Tibial nerve (tissue), 4 donors: ENCODE measurements at regions not wholly inside any gene's neighbourhood (a gene's known extent, or its start where the extent isn't known, plus 50 kb on each side); places are given as distances from the start of the nearest gene placed in this dataset.
"Not testable (repeated sequence)": the region's sequence is repeated elsewhere in the genome, so short reads cannot be mapped to it uniquely, and the experiment has no call there.

Experiments used
- DNase-seq, 2 donors: peaks; one replicate each; pipeline ENCODE4 v3.0.0-alpha.2; 2019; ENCODE audit warnings: low spot score in 2 of 2
- H3K27ac ChIP-seq, 4 donors: fragments of 200-600 bp; sonication (generic) in 3 of 4; one replicate each; pipeline ENCODE4 v1.5.1; 2017 to 2019; ENCODE audit warnings: mild to moderate bottlenecking in 1 of 4
- H3K27me3 ChIP-seq, 2 donors: fragments of 200-600 bp; sonication (generic) in 1 of 2; one replicate each; pipeline versions ENCODE4 v1.5.1 to v1.6.0; 2017 to 2019
- H3K36me3 ChIP-seq, 3 donors: fragments of 200-600 bp; sonication (generic); one replicate each; pipeline ENCODE4 v1.5.1; 2018 to 2019
- H3K4me1 ChIP-seq, 4 donors: fragments of 200-600 bp; sonication (generic) in 3 of 4; one replicate each; pipeline ENCODE4 v1.5.1; 2017 to 2019
- H3K4me3 ChIP-seq, 4 donors: fragments of 200-600 bp; sonication (generic) in 3 of 4; one replicate each; pipeline ENCODE4 v1.5.1; 2017 to 2019; ENCODE audit warnings: mild to moderate bottlenecking in 1 of 4, moderate library complexity in 1 of 4
- H3K9me3 ChIP-seq, 4 donors: fragments of 200-600 bp; sonication (generic) in 3 of 4; one replicate each; pipeline ENCODE4 v1.5.1; 2017 to 2019
- CTCF ChIP-seq, 5 experiments: fragments of 200-600 bp in 3 of 5; fragments of 450-650 bp in 2 of 5; sonication (generic) in 3 of 5; IDR thresholded peaks; one replicate each; pipeline ENCODE4 v1.5.1; 2016 to 2019; ENCODE audit warnings: antibody characterized with exemption in 5 of 5, mild to moderate bottlenecking in 3 of 5, moderate library complexity in 2 of 5
- EP300 ChIP-seq, 2 donors: sonication (generic); formaldehyde crosslinking; IDR thresholded peaks; one replicate each; pipeline ENCODE4 v1.6.1; 2017; ENCODE audit warnings: antibody characterized with exemption in 2 of 2, mild to moderate bottlenecking in 1 of 2
- POLR2A ChIP-seq, 2 donors: fragments of 450-650 bp; IDR thresholded peaks; one replicate each; pipeline ENCODE4 v1.6.1; 2017; ENCODE audit warnings: antibody characterized with exemption in 2 of 2, mild to moderate bottlenecking in 2 of 2, moderate library complexity in 2 of 2
- WGBS, 2 donors: methylation state at CpG; one replicate each; pipeline ENCODE4 v1.1.5; 2018; 5-methylcytosine and 5-hydroxymethylcytosine counted together

GRCh38 chr2:391696-392095, 103.8 kb upstream of the ALKAL2 start:
- DNase-seq, result no peak
- H3K4me3 ChIP-seq, result no peak overlapping the region
- no peak overlapping the region for H3K27ac ChIP-seq
- H3K36me3 ChIP-seq, result no peaks in the 10 kb centered on the region
- H3K4me1 ChIP-seq, result no peaks in the 10 kb centered on the region
- WGBS, 2 donors, result 68 to 79% methylated on average over 6 of the region's 6 CpGs
- no peak for TF ChIP-seq CTCF (IDR thresholded peaks at IDR 0.05)
- TF ChIP-seq POLR2A (IDR thresholded peaks at IDR 0.05), result no peak
- TF ChIP-seq EP300 (IDR thresholded peaks at IDR 0.05), result no peak
- H3K27me3 ChIP-seq, result no peaks in the 10 kb centered on the region
- H3K9me3 ChIP-seq, result no peaks in the 10 kb centered on the region

GRCh38 chr2:390959-391358, 103.1 kb upstream of the ALKAL2 start:
- H3K9me3 ChIP-seq, result no peaks in the 10 kb centered on the region
- TF ChIP-seq EP300 (IDR thresholded peaks at IDR 0.05) (no peak), POLR2A (IDR thresholded peaks at IDR 0.05) (no peak), CTCF (IDR thresholded peaks at IDR 0.05) (no peak)
- H3K36me3 ChIP-seq, result no peaks in the 10 kb centered on the region
- H3K27ac ChIP-seq, result no peak overlapping the region
- no peak overlapping the region for H3K4me3 ChIP-seq
- no peaks in the 10 kb centered on the region for H3K4me1 ChIP-seq
- DNase-seq, result no peak
- no peaks in the 10 kb centered on the region for H3K27me3 ChIP-seq
- WGBS, 2 donors, result 86 to 89% methylated on average over 14 of the region's 14 CpGs

- H3K9me3 ChIP-seq, H3K27me3 ChIP-seq, H3K36me3 ChIP-seq, H3K27ac ChIP-seq, H3K4me3 ChIP-seq, H3K4me1 ChIP-seq, DNase-seq: not testable (repeated sequence)
- WGBS, 2 donors, result 92 to 93% methylated on average over 15 of the region's 15 CpGs
Observed at GRCh38 chr2:389985-390384, 102.1 kb upstream of the ALKAL2 start.

GRCh38 chr2:388752-389151, 100.9 kb upstream of the ALKAL2 start:
- DNase-seq, H3K9me3 ChIP-seq, H3K4me1 ChIP-seq, H3K4me3 ChIP-seq, H3K27ac ChIP-seq, H3K36me3 ChIP-seq, H3K27me3 ChIP-seq: not testable (repeated sequence)
- WGBS, 2 donors, result 95 to 96% methylated on average over 24 of the region's 24 CpGs

GRCh38 chr2:387980-388421, 100.1 kb upstream of the ALKAL2 start:
- WGBS, 2 donors, result 86 to 91% methylated on average over 11 to 18 of the region's 18 CpGs
- no peak for DNase-seq
- Histone ChIP-seq H3K36me3 (no peaks in the 10 kb centered on the region), H3K27ac (no peak overlapping the region), H3K9me3 (no peaks in the 10 kb centered on the region), H3K27me3 (no peaks in the 10 kb centered on the region), H3K4me3 (no peak overlapping the region), H3K4me1 (peaks cover 0 to 4% (median 0%) of the 10 kb centered on the region in 4 donors)
- no peak for TF ChIP-seq POLR2A (IDR thresholded peaks at IDR 0.05)
- TF ChIP-seq CTCF (IDR thresholded peaks at IDR 0.05), result no peak
- no peak for TF ChIP-seq EP300 (IDR thresholded peaks at IDR 0.05)

GRCh38 chr2:386406-387103, 98.7 kb upstream of the ALKAL2 start:
- TF ChIP-seq EP300 (IDR thresholded peaks at IDR 0.05), result no peak
- WGBS, 2 donors, result 79 to 83% methylated on average over 10 of the region's 10 CpGs
- DNase-seq, result no peak

GRCh38 chr2:385785-386184, 97.9 kb upstream of the ALKAL2 start:
- 48 to 54% methylated on average over 6 of the region's 6 CpGs for WGBS, 2 donors

More at GRCh38 chr2:386406-387103, 98.7 kb upstream of the ALKAL2 start:
- Histone ChIP-seq H3K27ac (no peak overlapping the region), H3K36me3 (no peaks in the 10 kb centered on the region), H3K9me3 (no peaks in the 10 kb centered on the region), H3K4me1 (peaks cover 0 to 4% (median 0%) of the 10 kb centered on the region in 4 donors), H3K27me3 (no peaks in the 10 kb centered on the region), H3K4me3 (no peak overlapping the region)

More at GRCh38 chr2:385785-386184, 97.9 kb upstream of the ALKAL2 start:
- no peak for DNase-seq
- Histone ChIP-seq H3K4me1 (peaks cover 0 to 4% (median 0%) of the 10 kb centered on the region in 4 donors), H3K27me3 (no peaks in the 10 kb centered on the region), H3K36me3 (no peaks in the 10 kb centered on the region), H3K27ac (no peak overlapping the region), H3K9me3 (no peaks in the 10 kb centered on the region), H3K4me3 (no peak overlapping the region)
- TF ChIP-seq CTCF (IDR thresholded peaks at IDR 0.05), result no peak
- no peak for TF ChIP-seq EP300 (IDR thresholded peaks at IDR 0.05)
